GM21528 (cell line): ENCODE measurements at regions not wholly inside any gene's neighbourhood (a gene's known extent, or its start where the extent isn't known, plus 50 kb on each side); places are given as distances from the start of the nearest gene placed in this dataset.
"Not testable (repeated sequence)": the region's sequence is repeated elsewhere in the genome, so short reads cannot be mapped to it uniquely, and the experiment has no call there.

Source experiments
- ATAC-seq: cut with Tn5 transposase; IDR thresholded peaks from one replicate; pipeline ENCODE4 v1.9.1; 2021; ENCODE audit warnings: mild to moderate bottlenecking, moderate library complexity; ENCODE audit not compliant: unreplicated experiment, low FRiP score

GRCh38 chr10:76621886-76622620 is 1015.6 kb downstream of the KCNMA1 start:
- ATAC-seq: no peak

- ATAC-seq: no peak
Measured at GRCh38 chr10:76618641-76619040, 1019.0 kb downstream of the KCNMA1 start.

DNA sequence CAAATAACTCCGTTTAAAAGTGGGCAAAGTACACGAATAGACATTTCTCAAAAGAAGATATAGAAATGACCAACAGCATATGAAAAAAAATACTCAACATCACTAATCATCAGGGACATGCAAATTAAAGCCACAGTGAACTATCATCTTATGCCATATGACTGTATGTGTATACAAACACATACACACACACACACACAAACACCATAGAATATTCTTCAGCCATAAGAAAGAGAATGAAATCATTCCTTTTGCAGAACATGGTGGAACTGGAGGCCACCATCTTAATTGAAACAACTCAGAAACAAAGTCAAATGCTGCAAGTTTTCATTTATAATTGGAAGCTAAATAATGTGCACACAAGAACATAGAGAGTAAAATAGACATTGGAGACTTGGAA is 1019.4 kb downstream of the KCNMA1 start:
- ATAC-seq: no peak

DNA sequence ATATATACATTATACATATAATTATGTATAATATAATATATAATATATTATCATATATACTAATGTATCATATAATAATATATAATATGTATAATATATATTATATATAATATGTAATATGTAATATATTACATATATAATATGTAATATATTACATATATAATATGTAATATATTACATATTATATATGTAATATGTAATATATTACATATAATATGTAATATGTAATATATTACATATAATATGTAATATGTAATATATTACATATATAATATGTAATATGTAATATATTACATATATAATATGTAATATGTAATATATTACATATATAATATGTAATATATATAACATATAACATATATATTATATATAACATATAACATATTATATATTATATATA is 1020.9 kb downstream of the KCNMA1 start:
- not testable (repeated sequence) for ATAC-seq

GRCh38 chr10:76615049-76615448 is 1022.6 kb downstream of the KCNMA1 start:
- ATAC-seq: no peak
